Activated naive CD4-positive, alpha-beta T cell treated with anti-CD3 and anti-CD28 coated beads, Interleukin-2, amount 50 U/mL, for 72 hours (primary cell): ENCODE measurements at regions not wholly inside any gene's neighbourhood (a gene's known extent, or its start where the extent isn't known, plus 50 kb on each side); places are given as distances from the start of the nearest gene placed in this dataset.
"Not testable (repeated sequence)": the region's sequence is repeated elsewhere in the genome, so short reads cannot be mapped to it uniquely, and the experiment has no call there.

ENCODE experiments used
- ATAC-seq, 2 donors: fragments of 150-1000 bp; cut with Tn5 transposase; 2 replicates each; pipeline ENCODE4 v1.10.0; 2021; ENCODE audit warnings: mild to moderate bottlenecking in 2 of 2, moderate library complexity in 2 of 2
- DNase-seq, 2 donors: peaks; one replicate each; pipeline ENCODE4 v3.0.0; 2021 to 2022; ENCODE audit warnings: low spot score in 2 of 2
- H3K27ac Mint-ChIP-seq, 2 donors: one replicate each; pipeline ENCODE4 v1.8.0; 2022; ENCODE audit warnings: mild to moderate bottlenecking in 2 of 2, mixed read lengths in 2 of 2
- H3K36me3 Mint-ChIP-seq, 2 donors: one replicate each; pipeline ENCODE4 v1.8.0; 2022; ENCODE audit warnings: mixed read lengths in 2 of 2
- H3K9me3 Mint-ChIP-seq, 2 donors: one replicate each; pipeline ENCODE4 v1.8.0; 2022; ENCODE audit warnings: mixed read lengths in 2 of 2

GRCh38 chr12:102685172-102685571 is 204.8 kb upstream of the IGF1 start:
- Mint-ChIP-seq H3K9me3 (no peaks in the 10 kb centered on the region), H3K36me3 (no peaks in the 10 kb centered on the region), H3K27ac (no peak overlapping the region)
- DNase-seq (no peak), ATAC-seq (no peak)

- H3K36me3 Mint-ChIP-seq: no peaks in the 10 kb centered on the region
- no peak for ATAC-seq
- H3K27ac Mint-ChIP-seq: no peak overlapping the region
- no peak for DNase-seq
- H3K9me3 Mint-ChIP-seq: peaks cover 0 to 9% of the 10 kb centered on the region in 2 donors
Observed at GRCh38 chr12:102682366-102683289, 202.3 kb upstream of the IGF1 start.

DNA sequence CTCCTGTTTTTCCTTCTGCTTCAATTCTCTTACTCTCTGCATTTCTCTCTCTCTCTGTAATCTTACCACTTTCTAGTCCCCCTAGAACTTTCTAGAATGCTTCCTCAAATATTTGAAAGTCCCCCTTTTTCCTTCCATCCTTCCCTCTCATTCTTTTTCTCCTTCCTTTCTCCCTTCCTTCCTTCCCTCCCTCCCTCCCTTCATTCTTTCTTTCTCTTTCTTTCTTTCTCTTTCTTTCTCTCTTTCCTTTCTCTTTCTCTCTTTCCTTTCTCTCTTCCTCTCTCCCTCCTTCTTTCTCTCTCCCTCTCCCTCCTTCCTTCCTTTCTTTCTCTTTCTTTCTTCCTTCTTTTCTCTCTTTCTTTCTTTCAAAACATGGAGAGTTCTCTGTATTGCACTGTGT is 201.4 kb upstream of the IGF1 start:
- H3K27ac Mint-ChIP-seq: no peak overlapping the region
- no peaks in the 10 kb centered on the region for H3K36me3 Mint-ChIP-seq
- DNase-seq (no peak), ATAC-seq (no peak)
- H3K9me3 Mint-ChIP-seq: peaks cover 0 to 9% of the 10 kb centered on the region in 2 donors

- H3K27ac Mint-ChIP-seq: no peak overlapping the region
- H3K36me3 Mint-ChIP-seq: no peaks in the 10 kb centered on the region
- DNase-seq (no peak), ATAC-seq (no peak)
- H3K9me3 Mint-ChIP-seq: peaks cover 0 to 13% of the 10 kb centered on the region in 2 donors
Observed at GRCh38 chr12:102681309-102681708, 200.9 kb upstream of the IGF1 start.

GRCh38 chr12:102680304-102680703 is 199.9 kb upstream of the IGF1 start:
- Mint-ChIP-seq H3K27ac (no peak overlapping the region), H3K36me3 (no peaks in the 10 kb centered on the region), H3K9me3 (peaks cover 0 to 14% of the 10 kb centered on the region in 2 donors)
- DNase-seq: no peak
- ATAC-seq: no peak

DNA sequence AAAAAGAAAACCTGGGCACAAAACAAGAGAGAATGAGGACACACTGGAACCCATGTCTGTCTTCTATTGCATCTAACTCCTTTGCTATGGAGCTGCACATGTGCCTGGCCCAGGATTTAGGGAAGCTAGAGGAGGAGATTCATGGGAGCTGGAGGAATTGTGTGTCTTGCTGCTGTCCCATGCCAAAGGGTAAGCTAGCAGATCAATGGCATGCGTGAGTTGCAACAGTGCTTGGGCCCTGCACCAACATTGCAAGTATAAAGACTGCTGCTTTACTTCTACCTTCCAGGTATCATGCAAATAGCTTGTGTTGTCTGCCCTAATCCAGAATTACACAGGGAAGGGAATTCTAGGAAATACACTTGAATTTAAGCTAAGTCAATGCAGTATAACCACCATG is 196.4 kb upstream of the IGF1 start:
- DNase-seq (no peak), ATAC-seq (no peak)
- Mint-ChIP-seq H3K36me3 (peaks cover 0 to 5% of the 10 kb centered on the region in 2 donors), H3K9me3 (peaks cover 12 to 27% of the 10 kb centered on the region in 2 donors), H3K27ac (no peak overlapping the region)

DNA sequence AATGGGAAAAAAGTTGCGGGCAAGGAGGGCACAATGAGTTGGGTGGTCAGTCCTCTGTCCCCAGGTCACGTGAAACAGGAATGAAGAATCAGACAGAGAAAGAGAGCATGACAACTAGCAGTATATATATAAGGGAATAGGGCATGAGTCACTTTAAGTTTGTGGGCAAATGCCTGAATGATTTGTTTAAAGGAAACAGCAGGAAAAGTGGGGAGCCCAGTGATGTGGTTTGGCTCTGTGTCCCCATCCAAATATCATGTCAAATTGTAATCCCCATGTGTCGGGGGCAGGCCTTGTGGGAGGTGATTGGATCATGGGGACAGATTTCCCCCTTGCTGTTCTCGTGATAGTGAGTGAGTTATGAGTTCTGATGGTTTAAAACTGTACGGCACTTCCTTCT is 195.3 kb upstream of the IGF1 start:
- ATAC-seq (no peak), DNase-seq (no peak)
- H3K9me3 Mint-ChIP-seq: peaks cover 18 to 27% of the 10 kb centered on the region in 2 donors

GRCh38 chr12:102673606-102674005 is 193.2 kb upstream of the IGF1 start:
- Mint-ChIP-seq H3K9me3 (peaks cover 19 to 24% of the 10 kb centered on the region in 2 donors), H3K36me3 (peaks cover 0 to 5% of the 10 kb centered on the region in 2 donors), H3K27ac (no peak overlapping the region)
- ATAC-seq (no peak), DNase-seq (no peak)

More for the DNA sequence above, 195.3 kb upstream of the IGF1 start:
- Mint-ChIP-seq H3K27ac (no peak overlapping the region), H3K36me3 (peaks cover 0 to 5% of the 10 kb centered on the region in 2 donors)

GRCh38 chr12:102672212-102672611 is 191.8 kb upstream of the IGF1 start:
- DNase-seq, H3K36me3 Mint-ChIP-seq, ATAC-seq, H3K27ac Mint-ChIP-seq: not testable (repeated sequence)
- H3K9me3 Mint-ChIP-seq: peaks cover 18 to 19% of the 10 kb centered on the region in 2 donors

DNA sequence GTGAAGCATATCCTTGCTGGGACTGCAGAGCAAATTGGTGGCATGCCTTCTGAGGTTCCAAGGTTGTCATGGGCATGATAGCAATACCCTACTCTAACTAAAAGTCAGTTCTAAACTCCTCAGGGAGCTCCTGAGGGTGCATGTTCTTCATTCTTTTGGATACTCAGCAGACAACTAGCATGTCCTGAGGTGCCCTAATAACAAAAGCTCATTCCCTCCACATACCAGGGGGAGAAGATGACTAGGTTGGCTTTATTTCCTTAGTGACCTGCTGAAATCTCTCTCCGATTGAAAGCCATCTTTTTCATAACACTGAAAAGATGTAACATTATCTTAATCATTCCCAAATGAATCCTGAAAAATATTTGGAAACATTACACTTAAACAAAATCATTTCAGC is 188.7 kb upstream of the IGF1 start:
- ATAC-seq (no peak), DNase-seq (no peak)
- Mint-ChIP-seq H3K9me3 (peaks cover 6 to 13% of the 10 kb centered on the region in 2 donors), H3K36me3 (peaks cover 0 to 5% of the 10 kb centered on the region in 2 donors), H3K27ac (no peak overlapping the region)

DNA sequence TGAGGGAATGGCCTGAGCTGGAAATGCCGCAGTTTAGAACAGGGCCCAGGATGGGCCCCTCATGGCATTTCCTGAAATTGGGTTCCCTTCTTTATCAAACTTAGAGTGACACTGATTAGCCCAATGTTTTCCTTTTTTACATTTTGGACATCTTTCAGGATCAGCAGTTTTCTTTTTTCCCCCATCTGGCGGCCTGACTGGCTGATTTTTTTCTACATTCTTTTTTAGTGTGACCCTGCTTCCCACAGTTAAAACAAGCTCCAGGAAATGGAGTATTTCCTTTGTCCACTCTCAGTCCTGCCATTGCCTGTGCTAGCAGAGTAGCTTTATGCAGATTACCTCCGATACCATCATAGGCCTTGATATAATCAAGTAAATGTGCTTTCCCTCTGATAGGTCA is 185.8 kb upstream of the IGF1 start:
- ATAC-seq, H3K27ac Mint-ChIP-seq, H3K36me3 Mint-ChIP-seq, DNase-seq: not testable (repeated sequence)
- H3K9me3 Mint-ChIP-seq: peaks cover 6 to 11% of the 10 kb centered on the region in 2 donors

DNA sequence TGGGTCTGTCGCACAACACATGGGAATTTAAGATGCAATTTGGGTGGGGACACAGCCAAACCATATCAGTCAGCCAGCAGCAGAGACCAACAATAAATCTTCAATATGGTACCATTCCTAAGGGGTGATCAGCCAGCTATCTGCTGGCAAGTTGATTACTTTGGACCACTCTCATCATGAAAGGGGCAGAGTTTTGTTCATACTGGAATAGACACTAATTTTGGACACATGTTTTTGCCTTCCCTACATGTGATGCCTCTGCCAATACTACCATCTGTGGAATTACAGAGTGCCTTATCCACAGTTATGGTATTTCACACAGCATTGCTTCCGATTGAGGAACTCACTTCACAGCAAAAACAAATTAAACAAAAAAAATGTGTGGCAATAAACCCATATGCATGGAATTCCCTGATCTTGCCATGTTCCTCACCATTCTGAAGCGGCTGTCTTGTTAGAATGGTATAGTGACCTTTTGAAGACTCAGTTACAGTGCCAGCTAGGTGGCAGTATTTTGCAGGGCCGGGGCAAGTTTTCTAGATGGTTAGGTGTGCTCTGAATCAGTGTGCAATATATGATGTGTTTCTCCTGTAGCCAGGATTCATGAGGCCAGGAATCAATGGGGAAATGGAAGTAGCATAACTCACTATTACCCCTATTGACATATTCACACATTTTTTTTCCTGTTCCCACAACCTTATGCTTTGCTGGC is 179.0 kb upstream of the IGF1 start:
- H3K36me3 Mint-ChIP-seq: peaks cover 0 to 5% of the 10 kb centered on the region in 2 donors
- H3K27ac Mint-ChIP-seq: no peak overlapping the region
- ATAC-seq (no peak), DNase-seq (no peak)
- peaks cover 0 to 23% of the 10 kb centered on the region in 2 donors for H3K9me3 Mint-ChIP-seq

GRCh38 chr12:102653406-102653805 is 173.0 kb upstream of the IGF1 start:
- Mint-ChIP-seq H3K36me3 (peaks cover 0 to 2% of the 10 kb centered on the region in 2 donors), H3K27ac (no peak overlapping the region), H3K9me3 (peaks cover 0 to 5% of the 10 kb centered on the region in 2 donors)
- ATAC-seq (no peak), DNase-seq (no peak)

GRCh38 chr12:102652645-102653313 is 172.4 kb upstream of the IGF1 start:
- ATAC-seq: no peak
- DNase-seq: no peak
- Mint-ChIP-seq H3K36me3 (no peaks in the 10 kb centered on the region), H3K27ac (no peak overlapping the region), H3K9me3 (no peaks in the 10 kb centered on the region)

DNA sequence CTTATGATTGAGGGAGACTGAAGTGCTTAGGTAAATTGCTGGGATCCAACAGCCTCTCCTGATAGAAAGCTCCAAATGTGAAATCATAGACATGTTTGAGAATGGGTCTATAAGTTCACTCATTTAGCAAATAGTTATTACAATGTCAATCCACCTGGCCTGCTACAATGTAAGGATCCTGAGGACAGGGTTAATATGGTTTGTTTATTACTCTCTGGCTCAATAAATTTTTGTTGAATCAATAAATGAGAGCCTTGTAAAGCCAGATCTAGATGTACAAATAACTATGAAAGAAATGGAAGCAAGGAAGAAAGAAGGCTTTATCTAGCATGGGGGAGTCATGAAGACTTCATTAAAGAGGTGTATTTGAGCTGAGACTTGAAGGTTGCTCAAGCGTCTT is 165.6 kb upstream of the IGF1 start:
- ATAC-seq (no peak), DNase-seq (no peak)
- no peak overlapping the region for H3K27ac Mint-ChIP-seq
- H3K9me3 Mint-ChIP-seq: peaks cover 19 to 24% of the 10 kb centered on the region in 2 donors
- H3K36me3 Mint-ChIP-seq: no peaks in the 10 kb centered on the region

GRCh38 chr12:102643879-102644575 is 163.7 kb upstream of the IGF1 start:
- H3K9me3 Mint-ChIP-seq: peaks cover 19 to 33% of the 10 kb centered on the region in 2 donors
- ATAC-seq (no peak), DNase-seq (no peak)
- no peaks in the 10 kb centered on the region for H3K36me3 Mint-ChIP-seq
- H3K27ac Mint-ChIP-seq: no peak overlapping the region
